Stimulated activated CD8-positive, alpha-beta memory T cell treated with anti-CD3 and anti-CD28 coated beads, Interleukin-7, amount 100 ng/mL, for 1 hour (primary cell): ENCODE measurements at regions not wholly inside any gene's neighbourhood (a gene's known extent, or its start where the extent isn't known, plus 50 kb on each side); places are given as distances from the start of the nearest gene placed in this dataset.
"Not testable (repeated sequence)": the region's sequence is repeated elsewhere in the genome, so short reads cannot be mapped to it uniquely, and the experiment has no call there.

Source experiments
- DNase-seq, 2 donors: peaks; one replicate each; pipeline ENCODE4 v3.0.0-alpha.2; 2020; ENCODE audit warnings: low read depth in 2 of 2

GRCh38 chr5:82551840-82552385 is 273.8 kb upstream of the RPS23 start:
- DNase-seq: no peak

GRCh38 chr5:82551192-82551591 is 273.0 kb upstream of the RPS23 start:
- no peak for DNase-seq

- no peak for DNase-seq
These were observed 271.1 kb upstream of the RPS23 start for GRCh38 chr5:82549263-82549662.

GRCh38 chr5:82544004-82544403 is 265.9 kb upstream of the RPS23 start:
- DNase-seq: no peak

GRCh38 chr5:82540301-82540700 is 262.1 kb upstream of the RPS23 start:
- DNase-seq: no peak

- no peak for DNase-seq
These were observed 260.3 kb upstream of the RPS23 start for GRCh38 chr5:82538339-82539034.

GRCh38 chr5:82537687-82538306 is 259.6 kb upstream of the RPS23 start:
- no peak for DNase-seq

- DNase-seq: no peak
These were observed 256.8 kb upstream of the RPS23 start for GRCh38 chr5:82534986-82535385.

- not testable (repeated sequence) for DNase-seq
These were observed 253.9 kb upstream of the RPS23 start for GRCh38 chr5:82532075-82532474.

- no peak for DNase-seq
These were observed 248.4 kb upstream of the RPS23 start for GRCh38 chr5:82526540-82526939.

- DNase-seq: no peak
These were observed 247.5 kb upstream of the RPS23 start for GRCh38 chr5:82525626-82526025.

- DNase-seq: no peak
These were observed 245.5 kb upstream of the RPS23 start for GRCh38 chr5:82523633-82524032.

GRCh38 chr5:82522897-82523296 is 244.7 kb upstream of the RPS23 start:
- no peak for DNase-seq

- DNase-seq: no peak
These were observed 243.4 kb upstream of the RPS23 start for GRCh38 chr5:82521431-82522051.

GRCh38 chr5:82519558-82519957 is 241.4 kb upstream of the RPS23 start:
- no peak for DNase-seq

- DNase-seq: no peak
These were observed 239.5 kb upstream of the RPS23 start for GRCh38 chr5:82517544-82518075.

GRCh38 chr5:82513738-82514137 is 235.6 kb upstream of the RPS23 start:
- DNase-seq: no peak

- no peak for DNase-seq
These were observed 233.9 kb upstream of the RPS23 start for GRCh38 chr5:82512025-82512424.

GRCh38 chr5:82511134-82511533 is 233.0 kb upstream of the RPS23 start:
- no peak for DNase-seq

GRCh38 chr5:82509762-82510161 is 231.6 kb upstream of the RPS23 start:
- DNase-seq: no peak

- not testable (repeated sequence) for DNase-seq
These were observed 228.2 kb upstream of the RPS23 start for GRCh38 chr5:82506390-82506789.

GRCh38 chr5:82499725-82500244 is 221.6 kb upstream of the RPS23 start:
- no peak for DNase-seq
